ENCODE measurements at regions not wholly inside any gene's neighbourhood (a gene's known extent, or its start where the extent isn't known, plus 50 kb on each side); places are given as distances from the start of the nearest gene placed in this dataset.

- DNase-seq: no peak
Observed at GRCh38 chr6:133632206-133632605, 256.7 kb upstream of the TCF21 start.

- DNase-seq: no peak
Observed at GRCh38 chr6:133632906-133633305, 256.0 kb upstream of the TCF21 start.

- no peak for DNase-seq
Observed at GRCh38 chr6:133634474-133634873, 254.4 kb upstream of the TCF21 start.

GRCh38 chr6:133635447-133635846 lies 253.5 kb upstream of the TCF21 start:
- no peak for DNase-seq

- DNase-seq: no peak
Observed at GRCh38 chr6:133637436-133637835, 251.5 kb upstream of the TCF21 start.

- DNase-seq: no peak
Observed at GRCh38 chr6:133637874-133638273, 251.0 kb upstream of the TCF21 start.

- no peak for DNase-seq
Observed at GRCh38 chr6:133641104-133641503, 247.8 kb upstream of the TCF21 start.

GRCh38 chr6:133644548-133644891 lies 244.4 kb upstream of the TCF21 start:
- no peak for DNase-seq

GRCh38 chr6:133644892-133645619 lies 243.9 kb upstream of the TCF21 start:
- DNase-seq: no peak

- no peak for DNase-seq
Observed at GRCh38 chr6:133645966-133646740, 242.8 kb upstream of the TCF21 start.

- DNase-seq: no peak
Observed at GRCh38 chr6:133648581-133648980, 240.3 kb upstream of the TCF21 start.

GRCh38 chr6:133671376-133671775 lies 217.5 kb upstream of the TCF21 start:
- DNase-seq: no peak

GRCh38 chr6:133673056-133673455 lies 215.9 kb upstream of the TCF21 start:
- no peak for DNase-seq

- DNase-seq: no peak
Observed at GRCh38 chr6:133674661-133675060, 214.3 kb upstream of the TCF21 start.

- no peak for DNase-seq
Observed at GRCh38 chr6:133680994-133681393, 207.9 kb upstream of the TCF21 start.

GRCh38 chr6:133681891-133682290 lies 207.0 kb upstream of the TCF21 start:
- no peak for DNase-seq

GRCh38 chr6:133682506-133683307 lies 206.2 kb upstream of the TCF21 start:
- no peak for DNase-seq

- no peak for DNase-seq
Observed at GRCh38 chr6:133683308-133683580, 205.7 kb upstream of the TCF21 start.

- no peak for DNase-seq
Observed at GRCh38 chr6:133683606-133684005, 205.3 kb upstream of the TCF21 start.

- peak; percentile 1 for DNase-seq
Observed at GRCh38 chr6:133688705-133689492, 200.0 kb upstream of the TCF21 start.

GRCh38 chr6:133689863-133690262 lies 199.1 kb upstream of the TCF21 start:
- DNase-seq: no peak

GRCh38 chr6:133693565-133693964 lies 195.3 kb upstream of the TCF21 start:
- DNase-seq: no peak

- DNase-seq: no peak
Observed at GRCh38 chr6:133697185-133697584, 191.7 kb upstream of the TCF21 start.
